ENCODE measurements at regions not wholly inside any gene's neighbourhood (a gene's known extent, or its start where the extent isn't known, plus 50 kb on each side); places are given as distances from the start of the nearest gene placed in this dataset.

DNA sequence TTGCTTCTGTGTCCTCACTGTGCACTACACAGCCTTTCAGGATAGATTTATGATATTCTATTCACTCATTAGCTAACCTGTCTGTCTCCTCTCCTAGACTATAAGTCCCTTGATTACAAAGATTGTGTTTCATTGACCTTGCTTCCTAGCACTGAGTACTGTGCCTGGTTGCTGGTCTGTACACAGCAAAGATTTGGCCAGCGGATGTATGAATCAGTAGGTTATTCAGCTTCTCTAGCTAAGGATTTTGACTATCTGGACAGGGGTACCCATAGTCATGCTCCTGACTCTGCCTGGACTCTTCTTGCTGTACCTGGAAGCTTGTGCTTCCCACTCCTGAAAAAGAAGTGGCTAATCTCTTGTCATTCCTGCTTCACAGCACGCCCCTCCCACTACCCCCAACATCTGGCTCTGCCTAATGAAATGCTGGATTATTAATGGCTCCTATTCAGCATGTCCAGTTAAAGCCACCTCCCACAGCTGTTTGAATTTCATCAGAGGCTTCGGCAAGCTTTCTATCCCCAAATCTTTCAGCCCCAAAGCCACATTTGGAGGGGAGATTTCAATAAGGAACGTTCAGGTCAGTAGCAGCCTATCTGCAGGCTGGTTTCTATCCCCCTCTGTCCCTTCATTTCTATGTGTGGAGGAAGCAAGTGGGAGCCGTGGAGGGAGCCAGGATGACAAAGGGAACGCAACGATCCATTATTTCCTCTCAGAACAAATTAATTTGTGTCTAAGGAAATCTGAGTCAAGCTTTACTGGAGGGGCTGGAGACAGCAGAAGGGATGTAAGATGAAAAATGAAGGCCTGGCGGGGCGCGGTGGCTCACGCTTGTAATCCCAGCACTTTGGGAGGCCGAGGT, 64.8 kb upstream of the PPM1J start:
- DNase-seq: no peak

DNA sequence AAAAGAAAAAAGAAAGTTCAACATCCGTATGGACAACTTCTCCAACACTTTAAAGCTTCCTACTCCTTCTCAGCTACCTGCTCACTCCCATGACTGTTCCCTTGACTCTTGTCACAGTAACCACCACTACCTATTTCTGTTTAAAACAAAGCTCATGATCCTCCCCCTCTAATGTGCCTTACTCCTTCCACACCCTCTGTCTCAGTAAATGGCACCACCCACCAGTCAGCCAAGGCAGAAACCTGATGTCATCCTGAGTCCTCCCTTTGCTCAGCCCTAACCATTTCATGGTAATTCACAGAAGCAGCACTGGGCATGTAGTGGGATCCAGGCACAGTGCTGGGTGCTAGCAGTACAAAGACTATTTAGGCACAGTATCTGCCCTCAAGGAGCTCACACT, 63.0 kb upstream of the PPM1J start:
- no peak for DNase-seq

DNA sequence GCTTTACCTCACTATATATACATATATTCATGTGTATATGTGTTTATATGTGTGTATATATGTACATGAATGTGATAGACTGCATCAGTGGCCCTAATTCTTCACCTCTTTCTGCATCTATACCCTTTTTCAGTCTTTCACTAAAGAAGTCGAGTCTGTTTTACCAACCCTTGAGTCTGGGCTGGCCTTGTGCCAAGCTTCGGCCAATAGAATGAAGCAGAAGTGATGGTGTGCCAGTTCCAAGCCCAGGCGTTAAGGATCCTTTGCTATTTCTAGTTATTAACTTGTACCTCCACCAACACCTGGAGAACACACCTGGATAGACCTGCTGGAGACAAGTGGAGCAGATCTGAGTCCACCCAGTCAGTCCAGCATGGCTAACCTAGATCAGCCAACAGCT, 61.6 kb upstream of the PPM1J start:
- no peak for DNase-seq

DNA sequence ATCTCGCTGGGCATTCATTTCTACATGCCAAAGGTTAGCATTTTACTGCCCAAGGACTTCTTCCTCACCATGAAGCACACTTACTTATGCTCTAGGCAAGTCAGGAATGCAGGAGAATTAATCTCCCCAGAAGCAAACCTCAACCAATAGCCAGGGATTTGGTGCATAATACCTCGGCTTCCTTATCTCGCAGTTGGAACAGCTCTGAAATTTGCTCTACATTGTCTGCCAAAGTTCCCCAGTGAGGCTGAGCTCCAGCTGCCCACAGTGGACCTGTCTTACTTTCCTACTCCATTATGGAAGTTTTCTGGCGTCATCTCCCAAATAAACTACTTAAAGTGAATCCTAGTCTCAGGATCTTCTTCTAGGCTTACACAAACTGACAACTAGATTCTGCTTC, 57.6 kb upstream of the PPM1J start:
- DNase-seq: no peak

DNA sequence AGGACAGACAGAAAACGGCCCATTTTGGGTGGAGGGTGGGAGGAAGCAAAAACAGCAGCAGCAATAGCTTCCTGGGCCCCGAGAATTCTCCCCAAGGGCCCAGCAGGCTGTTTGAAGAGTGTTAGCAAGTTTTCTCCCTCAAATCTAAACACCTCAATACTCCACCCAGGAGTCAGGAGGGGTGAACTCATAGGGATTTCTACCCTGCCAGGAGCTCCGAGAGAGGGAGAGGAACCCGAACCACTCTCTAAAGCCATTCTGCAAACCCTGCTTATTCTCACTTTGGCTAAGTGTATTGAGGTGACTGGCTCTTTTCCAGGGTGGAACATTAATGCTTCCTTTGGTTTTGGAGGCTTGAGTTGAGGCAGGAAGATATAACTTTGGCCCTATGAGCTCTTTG, 55.6 kb upstream of the PPM1J start:
- no peak for DNase-seq

DNA sequence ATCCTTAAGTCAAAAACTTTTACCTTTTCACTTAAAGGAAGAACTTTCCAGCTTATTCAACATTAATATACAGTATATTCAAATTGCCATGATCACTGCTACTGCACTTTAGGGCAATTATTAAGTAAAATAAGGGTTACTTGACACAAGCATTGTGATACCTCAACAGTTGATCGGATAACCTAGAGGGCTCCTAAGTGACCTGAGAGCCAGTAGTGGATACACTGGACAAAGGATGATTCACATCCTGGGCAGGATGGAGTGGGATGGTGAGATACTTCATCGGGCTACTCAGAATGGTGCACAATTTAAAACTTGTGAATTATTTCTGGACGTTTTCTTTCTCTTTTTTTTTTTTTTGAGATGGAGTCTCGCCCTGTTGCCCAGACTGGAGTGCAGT, 54.5 kb upstream of the PPM1J start:
- DNase-seq: no peak

DNA sequence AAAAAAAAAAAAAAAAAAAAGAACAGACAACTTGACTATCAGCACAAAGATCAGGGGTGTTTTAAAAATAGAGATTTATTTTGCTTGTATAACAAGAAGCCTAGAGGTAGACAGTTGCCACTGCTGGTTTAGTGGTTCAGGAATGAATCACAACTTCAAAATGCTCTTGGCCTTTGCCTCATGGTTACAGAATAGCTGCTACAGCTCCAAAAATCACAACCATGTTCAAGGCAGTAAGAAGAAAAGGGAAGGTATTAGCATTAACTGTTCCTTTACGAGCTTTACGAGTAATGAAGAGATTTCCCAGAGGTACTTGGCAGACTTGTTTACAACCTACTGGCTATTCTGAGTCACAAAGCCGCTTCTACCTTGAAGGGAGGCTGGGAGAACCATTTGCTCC, 52.5 kb upstream of the PPM1J start:
- no peak for DNase-seq
